PFSK-1 (cell line): ENCODE measurements at regions not wholly inside any gene's neighbourhood (a gene's known extent, or its start where the extent isn't known, plus 50 kb on each side); places are given as distances from the start of the nearest gene placed in this dataset.

Experiments used
- FOXP2 ChIP-seq: optimal IDR thresholded peaks from 2 replicates; pipeline ENCODE3; 2011; ENCODE audit warnings: borderline replicate concordance, control low read depth, inconsistent platforms; ENCODE audit not compliant: insufficient read depth; ENCODE audit errors: extremely low read length, extremely low read depth
- POLR2AphosphoS5 ChIP-seq: IDR thresholded peaks from 2 replicates; pipeline ENCODE4 v1.6.1; 2012; ENCODE audit warnings: low read depth, mild to moderate bottlenecking, control low read depth, low read length, moderate library complexity
- REST ChIP-seq, 2 experiments: IDR thresholded peaks; 2 replicates each; pipeline versions ENCODE4 v1.6.1 to v1.8.0; 2011 to 2012; ENCODE audit warnings: low read depth in 2 of 2, low read length in 2 of 2, control low read depth in 1 of 2, inconsistent platforms in 1 of 2, mild to moderate bottlenecking in 1 of 2, moderate library complexity in 1 of 2; ENCODE audit not compliant: insufficient read depth in 1 of 2
- SIN3A ChIP-seq: IDR thresholded peaks from 2 replicates; pipeline ENCODE4 v1.6.1; 2012; ENCODE audit warnings: mild to moderate bottlenecking, low read length, moderate library complexity, borderline replicate concordance; ENCODE audit not compliant: insufficient read depth
- TAF1 ChIP-seq: IDR thresholded peaks from 2 replicates; pipeline ENCODE4 v1.6.1; 2012; ENCODE audit warnings: low read length, control low read depth, borderline replicate concordance; ENCODE audit not compliant: insufficient read depth

- no peak for TF ChIP-seq POLR2AphosphoS5
- TF ChIP-seq REST (IDR thresholded peaks at IDR 0.05; ENCODE audit: insufficient read depth in 1 of 2, low read depth in 2 of 2, low read length in 2 of 2) = no peak
- no peak for TF ChIP-seq FOXP2
- TF ChIP-seq SIN3A = no peak
- no peak for TF ChIP-seq TAF1
These were observed 302.0 kb downstream of the ALDH8A1 start for GRCh38 chr6:134647861-134648260.

- TF ChIP-seq POLR2AphosphoS5 (no peak), TAF1 (no peak), FOXP2 (no peak), REST (IDR thresholded peaks at IDR 0.05; ENCODE audit: insufficient read depth in 1 of 2, low read depth in 2 of 2, low read length in 2 of 2) (no peak), SIN3A (no peak)
These were observed 307.1 kb downstream of the ALDH8A1 start for GRCh38 chr6:134642819-134643218.

GRCh38 chr6:134642279-134642678 is 307.6 kb downstream of the ALDH8A1 start:
- TF ChIP-seq SIN3A (no peak), FOXP2 (no peak), POLR2AphosphoS5 (no peak), REST (IDR thresholded peaks at IDR 0.05; ENCODE audit: insufficient read depth in 1 of 2, low read depth in 2 of 2, low read length in 2 of 2) (no peak), TAF1 (no peak)

- TF ChIP-seq TAF1 = no peak
- no peak for TF ChIP-seq FOXP2
- TF ChIP-seq POLR2AphosphoS5 = no peak
- TF ChIP-seq SIN3A = no peak
- TF ChIP-seq REST (IDR thresholded peaks at IDR 0.05; ENCODE audit: insufficient read depth in 1 of 2, low read depth in 2 of 2, low read length in 2 of 2) = no peak
These were observed 308.9 kb downstream of the ALDH8A1 start for GRCh38 chr6:134640975-134641429.

GRCh38 chr6:134640229-134640628 is 309.7 kb downstream of the ALDH8A1 start:
- no peak for TF ChIP-seq FOXP2
- no peak for TF ChIP-seq POLR2AphosphoS5
- no peak for TF ChIP-seq TAF1
- TF ChIP-seq REST (IDR thresholded peaks at IDR 0.05; ENCODE audit: insufficient read depth in 1 of 2, low read depth in 2 of 2, low read length in 2 of 2) = no peak
- no peak for TF ChIP-seq SIN3A
